Endothelial cell (in vitro differentiated cells): ENCODE measurements at regions not wholly inside any gene's neighbourhood (a gene's known extent, or its start where the extent isn't known, plus 50 kb on each side); places are given as distances from the start of the nearest gene placed in this dataset.
"Not testable (repeated sequence)": the region's sequence is repeated elsewhere in the genome, so short reads cannot be mapped to it uniquely, and the experiment has no call there.

ENCODE experiments used
- DNase-seq: peaks from one replicate; pipeline ENCODE4 v3.0.0; 2021; ENCODE audit warnings: low spot score
- H3K27ac Mint-ChIP-seq: one replicate; pipeline ENCODE4 v1.8.0; 2021; ENCODE audit warnings: mixed read lengths, inconsistent platforms; ENCODE audit not compliant: unreplicated experiment
- H3K27me3 Mint-ChIP-seq: one replicate; pipeline ENCODE4 v1.8.0; 2021; ENCODE audit warnings: mild to moderate bottlenecking, moderate library complexity, mixed read lengths, inconsistent platforms; ENCODE audit not compliant: unreplicated experiment
- H3K36me3 Mint-ChIP-seq: one replicate; pipeline ENCODE4 v1.8.0; 2021; ENCODE audit warnings: mild to moderate bottlenecking, low read depth, mixed read lengths, inconsistent platforms; ENCODE audit not compliant: unreplicated experiment
- H3K4me1 Mint-ChIP-seq: one replicate; pipeline ENCODE4 v1.8.0; 2021; ENCODE audit warnings: mild to moderate bottlenecking, mixed read lengths, inconsistent platforms; ENCODE audit not compliant: unreplicated experiment
- H3K4me3 Mint-ChIP-seq: one replicate; pipeline ENCODE4 v1.8.0; 2021; ENCODE audit warnings: mild to moderate bottlenecking, mixed read lengths, inconsistent platforms; ENCODE audit not compliant: unreplicated experiment
- H3K9me3 Mint-ChIP-seq: one replicate; pipeline ENCODE4 v1.8.0; 2021; ENCODE audit warnings: mixed read lengths, inconsistent platforms; ENCODE audit not compliant: unreplicated experiment
- TF ChIP-seq, protein P1 (sequence below): fragments of 200-600 bp; sonication (generic); IDR thresholded peaks from one replicate; pipeline ENCODE4 v1.5.0; 2021; ENCODE audit warnings: antibody characterized with exemption; ENCODE audit not compliant: unreplicated experiment

DNA sequence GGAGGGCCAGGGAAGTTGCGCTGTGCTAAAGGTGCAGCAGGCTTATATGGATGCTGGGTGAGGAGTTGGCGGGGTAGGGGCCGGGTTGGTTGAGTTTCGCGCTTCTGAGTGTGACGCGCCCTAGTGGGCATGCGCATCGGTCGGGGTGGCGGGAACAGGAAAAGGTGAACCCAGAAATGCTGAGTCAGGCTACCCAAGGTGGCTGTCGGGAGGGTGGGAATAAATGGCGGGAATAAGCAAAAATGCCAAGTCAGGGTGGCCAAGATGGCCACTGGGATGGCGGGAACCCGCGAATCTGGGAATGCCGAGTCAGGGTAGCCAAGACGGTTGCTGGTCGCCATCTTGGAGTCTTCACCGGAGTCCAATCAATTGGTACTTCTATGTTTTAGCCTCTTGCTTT, 580.0 kb downstream of the SUCLG1 start:
- peaks cover 3% of the 10 kb centered on the region for H3K27me3 Mint-ChIP-seq
- H3K9me3 Mint-ChIP-seq: peaks cover 8% of the 10 kb centered on the region
- peaks cover 14% of the 10 kb centered on the region for H3K36me3 Mint-ChIP-seq
- H3K27ac Mint-ChIP-seq: no peak overlapping the region
- TF ChIP-seq, protein P1, sequence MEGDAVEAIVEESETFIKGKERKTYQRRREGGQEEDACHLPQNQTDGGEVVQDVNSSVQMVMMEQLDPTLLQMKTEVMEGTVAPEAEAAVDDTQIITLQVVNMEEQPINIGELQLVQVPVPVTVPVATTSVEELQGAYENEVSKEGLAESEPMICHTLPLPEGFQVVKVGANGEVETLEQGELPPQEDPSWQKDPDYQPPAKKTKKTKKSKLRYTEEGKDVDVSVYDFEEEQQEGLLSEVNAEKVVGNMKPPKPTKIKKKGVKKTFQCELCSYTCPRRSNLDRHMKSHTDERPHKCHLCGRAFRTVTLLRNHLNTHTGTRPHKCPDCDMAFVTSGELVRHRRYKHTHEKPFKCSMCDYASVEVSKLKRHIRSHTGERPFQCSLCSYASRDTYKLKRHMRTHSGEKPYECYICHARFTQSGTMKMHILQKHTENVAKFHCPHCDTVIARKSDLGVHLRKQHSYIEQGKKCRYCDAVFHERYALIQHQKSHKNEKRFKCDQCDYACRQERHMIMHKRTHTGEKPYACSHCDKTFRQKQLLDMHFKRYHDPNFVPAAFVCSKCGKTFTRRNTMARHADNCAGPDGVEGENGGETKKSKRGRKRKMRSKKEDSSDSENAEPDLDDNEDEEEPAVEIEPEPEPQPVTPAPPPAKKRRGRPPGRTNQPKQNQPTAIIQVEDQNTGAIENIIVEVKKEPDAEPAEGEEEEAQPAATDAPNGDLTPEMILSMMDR: no peak
- no peaks in the 10 kb centered on the region for H3K4me1 Mint-ChIP-seq
- no peak overlapping the region for H3K4me3 Mint-ChIP-seq
- DNase-seq: no peak

DNA sequence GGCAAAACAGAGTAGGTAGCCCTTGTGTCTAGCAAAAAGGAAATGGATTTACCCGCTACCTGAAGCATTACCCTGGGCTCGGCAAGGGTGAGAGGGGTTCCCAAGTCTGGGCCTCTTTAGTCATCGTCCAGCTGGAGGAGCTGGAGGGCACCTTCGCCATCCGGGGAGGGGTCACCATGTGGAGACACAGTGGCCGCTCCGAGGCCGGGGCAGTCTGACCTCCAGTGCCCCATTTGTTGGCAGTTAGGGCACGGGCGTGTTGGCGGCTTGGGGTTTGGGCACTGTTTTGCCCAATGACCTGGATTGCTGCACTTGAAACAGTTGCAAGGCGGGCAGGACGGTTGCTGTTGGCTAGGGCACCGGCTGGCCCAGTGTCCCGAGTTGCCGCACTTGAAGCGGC, 581.8 kb downstream of the SUCLG1 start:
- DNase-seq, H3K4me3 Mint-ChIP-seq, H3K27me3 Mint-ChIP-seq, H3K27ac Mint-ChIP-seq, H3K4me1 Mint-ChIP-seq: not testable (repeated sequence)
- Mint-ChIP-seq H3K36me3 (peaks cover 14% of the 10 kb centered on the region), H3K9me3 (peaks cover 17% of the 10 kb centered on the region)

DNA sequence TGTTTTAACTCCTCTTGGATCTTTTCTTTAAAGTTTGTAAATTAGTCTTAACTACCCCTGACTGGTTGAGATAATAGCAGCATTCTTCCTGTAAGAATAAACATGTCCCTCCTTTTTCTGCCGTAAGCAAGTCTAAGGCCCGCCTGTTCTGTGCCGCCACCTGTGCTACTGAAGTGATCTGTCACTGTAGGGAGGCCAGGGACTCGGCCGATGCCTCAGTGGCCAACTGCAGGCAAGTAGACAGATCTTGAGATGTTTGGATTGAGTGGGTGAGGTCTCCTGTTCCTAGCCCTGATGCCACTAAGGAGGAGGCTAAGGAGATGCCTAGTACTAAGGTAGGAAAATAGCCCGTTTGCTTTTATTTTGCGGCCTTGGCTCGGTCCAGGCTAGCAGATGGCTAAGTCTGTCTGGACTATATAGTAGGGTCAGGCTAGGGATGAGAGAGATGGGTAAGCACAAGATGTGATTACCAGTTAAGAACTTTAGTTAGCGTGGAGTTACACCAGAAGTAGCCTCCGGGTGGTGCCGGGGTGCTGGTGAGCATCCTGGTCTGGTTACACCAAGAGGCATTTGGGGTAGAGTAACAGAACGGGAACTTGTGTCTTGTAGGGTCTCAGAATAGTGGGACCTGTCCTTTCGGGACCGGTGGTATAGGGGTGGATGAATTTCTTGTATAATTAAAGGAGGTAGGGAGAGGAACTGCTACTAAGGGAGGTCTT, 584.2 kb downstream of the SUCLG1 start:
- no peak for DNase-seq
- Mint-ChIP-seq H3K4me1 (no peaks in the 10 kb centered on the region), H3K27ac (no peak overlapping the region), H3K27me3 (peaks cover 5% of the 10 kb centered on the region), H3K4me3 (no peak overlapping the region), H3K9me3 (peaks cover 17% of the 10 kb centered on the region), H3K36me3 (peaks cover 14% of the 10 kb centered on the region)
- TF ChIP-seq, protein P1: no peak

DNA sequence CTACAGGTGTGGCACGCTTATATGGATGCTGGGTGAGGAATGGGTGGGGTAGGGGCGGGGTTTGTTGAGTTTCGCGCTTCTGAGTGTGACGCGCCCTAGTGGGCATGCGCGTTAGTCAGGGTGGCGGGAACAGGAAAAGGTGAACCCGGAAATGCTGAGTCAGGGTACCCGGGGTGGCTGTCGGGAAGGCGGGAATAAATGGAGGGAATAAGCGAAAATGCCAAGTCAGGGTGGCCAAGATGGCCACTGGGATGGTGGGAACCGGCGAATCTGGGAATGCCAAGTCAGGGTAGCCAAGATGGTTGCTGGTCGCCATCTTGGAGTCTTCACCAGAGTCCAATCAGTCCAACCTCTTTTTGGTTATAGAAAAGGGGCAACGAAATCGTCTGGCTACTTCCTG, 585.0 kb downstream of the SUCLG1 start:
- Mint-ChIP-seq H3K27ac (no peak overlapping the region), H3K36me3 (peaks cover 14% of the 10 kb centered on the region), H3K4me1 (no peaks in the 10 kb centered on the region), H3K9me3 (peaks cover 17% of the 10 kb centered on the region), H3K4me3 (no peak overlapping the region), H3K27me3 (peaks cover 5% of the 10 kb centered on the region)
- TF ChIP-seq, protein P1: no peak
- no peak for DNase-seq

DNA sequence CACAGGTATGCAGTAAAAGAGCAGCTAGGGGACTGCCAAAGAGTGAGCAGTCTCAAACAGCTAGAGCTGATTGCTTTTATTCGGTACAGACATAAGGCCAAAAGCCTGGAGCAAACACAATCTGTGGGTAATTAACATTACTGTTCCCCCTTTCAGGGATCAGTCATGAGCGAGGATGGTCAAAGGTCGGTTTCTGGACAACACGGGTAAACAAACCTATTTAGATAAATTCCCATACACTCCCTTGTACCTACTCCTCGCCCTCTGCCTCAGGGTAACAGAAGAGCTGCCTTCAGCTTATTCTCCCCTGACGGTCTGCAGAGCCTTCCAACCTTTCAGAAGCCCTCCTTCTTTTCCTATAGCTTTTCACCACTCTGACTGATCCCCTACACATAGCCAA, 586.0 kb downstream of the SUCLG1 start:
- TF ChIP-seq, protein P1: no peak
- Mint-ChIP-seq H3K27me3 (peaks cover 2% of the 10 kb centered on the region), H3K36me3 (peaks cover 12% of the 10 kb centered on the region), H3K9me3 (peaks cover 16% of the 10 kb centered on the region), H3K4me3 (no peak overlapping the region), H3K4me1 (no peaks in the 10 kb centered on the region), H3K27ac (no peak overlapping the region)
- no peak for DNase-seq
